Common myeloid progenitor, CD34-positive (primary cell): ENCODE measurements at regions not wholly inside any gene's neighbourhood (a gene's known extent, or its start where the extent isn't known, plus 50 kb on each side); places are given as distances from the start of the nearest gene placed in this dataset.

Experiments used
- CTCF ChIA-PET: fragments of 350-600 bp; sonication (Branson Sonifier 250); formaldehyde crosslinking; loops from one replicate; lab custom pipeline; 2021; ENCODE audit warnings: antibody characterized with exemption; lab: Charles Lee
- POLR2A ChIA-PET: fragments of 350-600 bp; sonication (Branson Sonifier 250); formaldehyde crosslinking; loops from one replicate; lab custom pipeline; 2021; ENCODE audit warnings: antibody characterized with exemption; lab: Charles Lee
- DNase-seq, 3 donors: peaks; one replicate each; pipeline versions ENCODE4 v3.0.0 to v3.0.0-alpha.2; 2013
- H3K27ac ChIP-seq, 2 experiments: 1 replicate in 1 of 2; 2 replicates in 1 of 2; pipeline ENCODE4 v1.7.0; 2013; ENCODE audit warnings: inconsistent platforms in 2 of 2, low read length in 2 of 2, mild to moderate bottlenecking in 2 of 2, low read depth in 1 of 2, moderate library complexity in 1 of 2; ENCODE audit not compliant: severe bottlenecking in 2 of 2, insufficient read depth in 1 of 2, poor library complexity in 1 of 2
- H3K27me3 ChIP-seq, 5 experiments: replicated peaks in 2 of 5; 1 replicate in 3 of 5; 2 replicates in 2 of 5; pipeline versions ENCODE4 v1.6.1 to v1.7.0; 2013; ENCODE audit warnings: low read length in 4 of 5, mild to moderate bottlenecking in 2 of 5, moderate library complexity in 2 of 5, inconsistent platforms in 1 of 5; ENCODE audit not compliant: insufficient read depth in 5 of 5, control insufficient read depth in 4 of 5
- H3K36me3 ChIP-seq, 4 experiments: 1 replicate in 2 of 4; 2 replicates in 2 of 4; pipeline versions ENCODE4 v1.6.1 to v1.7.0; 2013; ENCODE audit warnings: low read length in 3 of 4, control low read depth in 1 of 4, mild to moderate bottlenecking in 1 of 4; ENCODE audit not compliant: control insufficient read depth in 4 of 4, insufficient read depth in 4 of 4
- H3K4me1 ChIP-seq, 4 experiments: 1 replicate in 3 of 4; 2 replicates in 1 of 4; pipeline versions ENCODE4 v1.6.1 to v1.7.1; 2013; ENCODE audit warnings: low read length in 3 of 4, mild to moderate bottlenecking in 3 of 4, control low read depth in 1 of 4, inconsistent platforms in 1 of 4, moderate library complexity in 1 of 4; ENCODE audit not compliant: control insufficient read depth in 4 of 4, insufficient read depth in 4 of 4; ENCODE audit errors: control extremely low read depth in 1 of 4
- H3K4me3 ChIP-seq, 7 experiments: 1 replicate in 4 of 7; 2 replicates in 3 of 7; pipeline versions ENCODE4 v1.5.1 to v1.7.0; 2013; ENCODE audit warnings: mild to moderate bottlenecking in 7 of 7, low read length in 6 of 7, moderate library complexity in 6 of 7, inconsistent platforms in 2 of 7, low read depth in 2 of 7, control low read depth in 1 of 7; ENCODE audit not compliant: insufficient read depth in 4 of 7, control insufficient read depth in 1 of 7; ENCODE audit errors: extremely low read depth in 1 of 7
- H3K9me3 ChIP-seq, 5 experiments: 1 replicate in 4 of 5; 2 replicates in 1 of 5; pipeline versions ENCODE4 v1.6.1 to v1.7.1; 2013; ENCODE audit warnings: low read length in 4 of 5, mild to moderate bottlenecking in 2 of 5, inconsistent platforms in 1 of 5, low read depth in 1 of 5, moderate library complexity in 1 of 5; ENCODE audit not compliant: control insufficient read depth in 4 of 5, insufficient read depth in 2 of 5; ENCODE audit errors: control extremely low read depth in 1 of 5
- WGBS: methylation state at CpG from one replicate; pipeline ENCODE4 v1.1.5; 2013; ENCODE audit not compliant: insufficient coverage; 5-methylcytosine and 5-hydroxymethylcytosine counted together

- H3K27me3 ChIP-seq = no peaks in the 10 kb centered on the region
- ChIA-PET CTCF (interaction anchor here (1.7 kb wide), 1 partner anchor 37 kb away, joined by 4 read pairs; no protein-coding TSS in a partner anchor), POLR2A (no interaction called here)
- DNase-seq = no peak
- H3K4me3 ChIP-seq = no peak overlapping the region
- peaks cover 0 to 9% (median 2%) of the 10 kb centered on the region in 4 experiments for H3K4me1 ChIP-seq
- no peak overlapping the region for H3K27ac ChIP-seq
- WGBS = 94% methylated on average over 2 of the region's 4 CpGs
- H3K9me3 ChIP-seq = peaks cover 0 to 5% (median 0%) of the 10 kb centered on the region in 5 experiments
- H3K36me3 ChIP-seq = no peaks in the 10 kb centered on the region
These were observed 129.0 kb downstream of the CEP57L1 start for GRCh38 chr6:109224107-109224875.

- H3K27me3 ChIP-seq = no peaks in the 10 kb centered on the region
- no peak overlapping the region for H3K4me3 ChIP-seq
- POLR2A ChIA-PET = no interaction called here
- CTCF ChIA-PET = no interaction called here
- no peak overlapping the region for H3K27ac ChIP-seq
- 90% methylated on average over 2 of the region's 3 CpGs for WGBS
- DNase-seq = no peak
- peaks cover 0 to 9% (median 2%) of the 10 kb centered on the region in 4 experiments for H3K4me1 ChIP-seq
- peaks cover 0 to 5% (median 0%) of the 10 kb centered on the region in 5 experiments for H3K9me3 ChIP-seq
- no peaks in the 10 kb centered on the region for H3K36me3 ChIP-seq
These were observed 127.5 kb downstream of the CEP57L1 start for GRCh38 chr6:109222848-109223247.

GRCh38 chr6:109221543-109222195, 126.4 kb downstream of the CEP57L1 start:
- Histone ChIP-seq H3K4me1 (peaks cover 0 to 9% (median 2%) of the 10 kb centered on the region in 4 experiments), H3K4me3 (no peak overlapping the region), H3K27me3 (no peaks in the 10 kb centered on the region), H3K36me3 (no peaks in the 10 kb centered on the region), H3K27ac (no peak overlapping the region), H3K9me3 (peaks cover 0 to 5% (median 0%) of the 10 kb centered on the region in 5 experiments)
- ChIA-PET POLR2A (interaction anchor here (0.6 kb wide), 1 partner anchor 15 kb away, joined by 3 read pairs; no protein-coding TSS in a partner anchor), CTCF (interaction anchor here (1.0 kb wide), 1 partner anchor 173 kb away, joined by 3 read pairs; no protein-coding TSS in a partner anchor)
- 71% methylated on average over 1 of the region's 1 CpG for WGBS
- no peak for DNase-seq
